OCI-LY1 (cell line): ENCODE measurements at regions not wholly inside any gene's neighbourhood (a gene's known extent, or its start where the extent isn't known, plus 50 kb on each side); places are given as distances from the start of the nearest gene placed in this dataset.

Experiments
- CTCF ChIP-seq: fragments of 200-600 bp; sonication (generic), shearing (Covaris generic); IDR thresholded peaks from 2 replicates; pipeline ENCODE4 v1.5.1; 2017; ENCODE audit warnings: mild to moderate bottlenecking, antibody characterized with exemption, low read length, moderate library complexity, mixed read lengths
- EZH2 ChIP-seq: fragments of 200-600 bp; sonication (generic), shearing (Covaris generic); IDR thresholded peaks from 2 replicates; pipeline ENCODE4 v1.8.0; 2017; ENCODE audit warnings: borderline replicate concordance, mixed run types, mild to moderate bottlenecking, antibody characterized with exemption, low read length, moderate library complexity, mixed read lengths

DNA sequence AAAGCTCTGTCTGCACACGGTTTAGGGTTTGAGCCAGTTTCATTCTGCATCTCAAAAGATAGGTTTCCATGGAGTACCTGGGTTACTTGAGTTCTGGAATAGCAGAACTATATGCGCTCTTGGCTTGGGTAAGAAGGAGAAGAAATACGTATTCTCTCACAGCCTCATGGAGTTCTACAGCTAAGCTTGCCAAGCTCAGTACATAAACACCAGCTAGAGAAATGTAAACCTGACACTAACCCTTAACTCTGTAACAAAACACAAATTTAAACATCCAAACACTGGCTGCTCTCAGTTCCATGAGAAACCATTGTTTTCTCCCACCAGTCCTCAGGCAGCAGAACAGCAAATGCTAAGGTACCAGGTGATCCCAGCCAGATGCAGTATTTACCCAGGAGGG is 557.2 kb downstream of the INHBA start:
- no peak for TF ChIP-seq CTCF
- no peak for TF ChIP-seq EZH2
